Sciatic nerve (tissue), 2 donors: ENCODE measurements at regions not wholly inside any gene's neighbourhood (a gene's known extent, or its start where the extent isn't known, plus 50 kb on each side); places are given as distances from the start of the nearest gene placed in this dataset.

Experiments used
- ATAC-seq: fragments of 200-7000 bp; cut with Tn5 transposase; one replicate; pipeline ENCODE4 v1.9.1; 2020; ENCODE audit warnings: mild to moderate bottlenecking, moderate library complexity
- DNase-seq: peaks from one replicate; pipeline ENCODE4 v3.0.0-alpha.2; 2020; ENCODE audit warnings: low spot score
- intact Hi-C: fragments of 100-400 bp; cut with DNase I; formaldehyde crosslinking; loops from one replicate; pipeline ENCODE4 v1.14.2; 2022
- donor health status: DM: no; HTN: no; CAD: no.
- donor health status: DM: no; HTN: no; CAD: no.

DNA sequence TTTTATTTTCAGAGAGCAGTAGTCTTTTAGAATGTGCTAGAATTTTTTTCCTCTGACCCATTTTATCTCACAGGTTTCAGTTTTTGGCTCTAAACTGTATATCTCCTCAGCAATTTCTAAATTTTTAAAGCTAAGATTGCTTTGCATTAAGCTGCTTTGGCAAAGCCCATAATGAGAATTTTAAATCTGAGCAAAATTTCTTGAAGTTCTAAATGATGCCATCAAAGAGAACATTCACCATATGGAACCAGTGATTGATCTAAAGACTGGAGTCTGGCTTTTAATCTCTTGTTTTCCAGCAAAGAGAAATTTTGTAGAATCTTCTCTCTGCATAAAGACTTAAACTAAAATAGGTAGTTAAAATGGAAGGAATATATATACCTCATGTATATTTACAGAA lies 313.6 kb downstream of the TBC1D32 start:
- no peak for DNase-seq
- intact Hi-C loops = no loop called here
- no peak for ATAC-seq

DNA sequence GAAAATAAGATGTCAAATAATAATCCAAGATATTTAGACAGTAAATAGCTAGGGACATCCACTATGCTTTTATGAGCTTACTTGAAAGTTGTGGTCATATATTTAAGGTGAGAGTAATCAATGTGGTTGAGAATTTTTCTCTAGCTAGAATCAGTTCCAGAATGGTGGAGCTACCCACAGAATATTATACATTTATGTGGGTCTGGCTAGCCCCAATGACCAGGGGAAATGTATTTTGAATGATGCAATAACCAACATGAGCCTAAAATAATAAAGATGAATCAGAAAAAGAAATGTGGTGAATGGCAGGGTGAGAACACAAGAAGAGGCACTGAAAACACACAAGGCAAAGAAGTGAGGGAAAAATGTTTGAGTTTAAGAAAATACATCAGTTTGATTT lies 325.7 kb downstream of the TBC1D32 start:
- no peak for ATAC-seq
- intact Hi-C loops = no loop called here
- no peak for DNase-seq

DNA sequence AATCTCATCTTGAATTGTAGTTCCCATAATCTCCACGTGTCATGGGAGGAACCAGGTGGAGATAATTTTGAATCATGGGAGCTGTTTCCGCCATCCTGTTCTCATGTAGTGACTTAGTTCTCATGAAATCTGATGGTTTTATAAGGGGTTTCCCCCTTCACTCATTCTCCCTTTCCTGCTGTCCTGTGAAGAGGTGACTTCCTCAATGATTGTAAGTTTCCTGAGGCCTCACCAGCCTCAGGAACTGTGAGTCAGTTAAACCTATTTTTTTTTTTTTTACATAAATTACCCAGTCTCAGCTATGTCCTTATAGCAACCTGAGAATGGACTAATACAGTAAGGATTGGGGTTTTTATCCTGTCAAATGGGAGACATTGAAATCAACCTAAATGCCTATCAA lies 328.3 kb downstream of the TBC1D32 start:
- DNase-seq (no peak), ATAC-seq (no peak)
- intact Hi-C loops = no loop called here

DNA sequence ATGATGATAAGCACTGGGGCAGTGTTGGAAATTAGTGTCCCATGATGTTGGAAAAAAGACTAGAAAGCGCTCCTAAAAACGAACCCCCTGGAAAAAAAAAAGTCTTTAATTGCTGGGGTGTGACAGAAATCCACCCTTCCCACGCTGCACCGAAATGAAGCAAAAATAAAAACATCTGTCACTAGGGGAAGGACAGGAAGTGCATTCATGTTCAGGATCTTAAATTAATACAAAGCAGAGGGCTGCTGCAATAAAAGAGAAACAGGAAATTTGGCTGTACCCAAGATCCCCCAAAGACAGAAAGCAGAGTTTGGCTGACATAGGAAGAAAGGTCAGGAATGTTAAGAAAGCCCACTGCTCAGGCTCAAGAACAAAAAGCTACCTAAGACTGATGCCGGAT lies 333.9 kb downstream of the TBC1D32 start:
- intact Hi-C loops = no loop called here
- no peak for DNase-seq
- no peak for ATAC-seq

DNA sequence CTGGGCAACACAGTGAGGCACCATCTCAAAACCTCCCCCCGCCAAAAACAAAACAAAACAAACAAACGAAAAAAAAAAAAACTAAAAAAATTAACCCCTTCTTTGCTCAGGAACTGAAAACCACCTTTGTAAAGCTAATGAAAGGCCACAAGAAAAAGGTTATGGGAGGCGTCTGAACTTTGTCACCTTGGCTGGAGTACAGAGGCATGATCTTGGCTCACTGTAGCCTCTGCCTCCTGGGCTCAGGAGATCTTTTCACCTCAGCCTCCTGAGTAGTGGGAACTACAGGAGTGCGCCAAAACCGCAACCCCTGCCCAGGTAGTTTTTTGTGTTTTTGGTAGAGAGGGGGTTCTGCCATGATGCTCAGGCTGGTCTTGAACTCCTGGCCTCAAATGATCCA lies 337.9 kb downstream of the TBC1D32 start:
- intact Hi-C loops = no loop called here
- no peak for DNase-seq
- no peak for ATAC-seq

DNA sequence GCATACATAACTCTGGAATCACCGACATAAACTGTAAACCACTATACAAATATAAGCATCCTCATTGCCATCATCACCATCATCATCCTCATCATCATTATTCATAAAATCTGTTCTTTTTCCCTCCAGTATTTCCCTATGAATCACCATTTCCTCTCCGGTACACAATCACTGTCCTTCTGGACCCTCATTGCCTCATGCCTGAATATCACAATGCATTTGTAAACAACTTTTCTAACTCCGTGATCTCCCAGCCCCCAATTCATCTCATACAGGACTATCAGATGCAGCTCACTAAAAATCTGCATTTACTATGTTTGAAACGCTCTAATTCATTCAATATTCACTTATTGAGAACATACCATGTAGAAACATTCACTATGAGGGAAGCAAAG lies 339.7 kb downstream of the TBC1D32 start:
- DNase-seq = no peak
- intact Hi-C loops = no loop called here
- ATAC-seq = no peak

DNA sequence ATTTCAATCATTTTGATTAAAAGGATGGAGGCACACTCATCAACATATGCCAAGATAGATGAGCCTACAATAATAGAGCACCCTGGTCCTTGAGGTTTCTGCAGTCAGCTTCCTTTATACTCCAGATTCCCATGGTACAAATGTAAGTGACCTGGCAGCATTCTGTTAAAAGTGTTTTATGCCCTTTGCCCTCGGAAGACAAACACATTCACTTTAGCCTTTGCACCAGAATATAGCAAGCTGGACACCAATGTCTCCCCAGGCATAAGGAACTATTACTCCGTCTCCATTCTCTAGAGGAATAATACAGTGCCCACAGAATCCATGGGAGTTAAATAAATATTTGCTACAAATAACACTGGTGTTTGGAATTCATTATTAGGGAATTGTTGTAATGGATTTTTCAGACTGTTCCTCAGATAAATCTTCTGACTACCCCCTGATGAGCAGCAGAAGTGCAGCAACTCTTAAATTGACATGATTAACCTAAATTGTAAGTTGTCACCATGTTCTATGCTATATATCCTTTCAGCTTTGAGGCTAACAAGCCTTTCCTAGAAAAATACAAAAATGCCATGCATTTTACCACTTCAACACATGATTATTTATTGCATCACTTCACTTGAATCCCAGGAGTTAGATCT lies 340.2 kb downstream of the TBC1D32 start:
- ATAC-seq = no peak

DNA sequence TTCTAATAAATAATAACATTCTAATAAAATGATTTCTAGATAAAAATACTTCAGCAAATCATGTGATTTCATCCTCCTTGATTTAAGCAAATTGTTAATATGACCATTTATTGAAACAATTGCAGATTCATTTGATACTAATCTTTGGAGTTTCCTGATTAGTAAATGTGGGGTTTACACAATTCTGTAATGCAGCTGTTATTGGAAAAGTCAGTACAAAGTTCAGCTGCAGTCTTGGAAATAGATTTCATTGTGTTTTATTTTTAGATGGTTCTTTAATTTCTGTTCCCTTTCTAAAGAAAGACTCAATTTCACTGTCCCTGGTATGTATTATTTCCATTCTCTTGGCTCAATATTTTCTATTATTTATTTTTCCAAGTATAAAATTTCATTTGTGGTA lies 342.0 kb downstream of the TBC1D32 start:
- intact Hi-C loops = no loop called here
- DNase-seq (no peak), ATAC-seq (no peak)

More for the DNA sequence above, 340.2 kb downstream of the TBC1D32 start:
- intact Hi-C loops = no loop called here
- DNase-seq = no peak

DNA sequence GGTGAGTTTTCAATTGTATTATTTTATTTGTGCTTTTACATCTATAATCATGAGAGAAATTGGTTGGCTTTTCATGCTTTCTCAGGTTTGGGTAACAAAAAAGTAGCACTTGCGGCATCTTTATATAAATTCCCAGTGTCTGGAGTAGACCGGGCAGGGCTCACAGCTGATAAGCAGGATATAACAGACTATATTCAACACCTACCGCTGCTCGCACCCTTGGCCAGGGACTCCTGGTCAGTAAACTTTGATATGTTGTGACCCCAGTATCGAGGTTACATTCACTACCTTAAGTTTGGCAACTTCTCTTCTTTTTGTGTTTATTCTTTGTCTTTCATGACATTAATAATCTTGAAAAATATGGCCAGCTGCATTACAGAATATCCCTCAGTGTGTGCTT lies 343.4 kb downstream of the TBC1D32 start:
- ATAC-seq = no peak
- intact Hi-C loops = no loop called here
- DNase-seq = no peak

DNA sequence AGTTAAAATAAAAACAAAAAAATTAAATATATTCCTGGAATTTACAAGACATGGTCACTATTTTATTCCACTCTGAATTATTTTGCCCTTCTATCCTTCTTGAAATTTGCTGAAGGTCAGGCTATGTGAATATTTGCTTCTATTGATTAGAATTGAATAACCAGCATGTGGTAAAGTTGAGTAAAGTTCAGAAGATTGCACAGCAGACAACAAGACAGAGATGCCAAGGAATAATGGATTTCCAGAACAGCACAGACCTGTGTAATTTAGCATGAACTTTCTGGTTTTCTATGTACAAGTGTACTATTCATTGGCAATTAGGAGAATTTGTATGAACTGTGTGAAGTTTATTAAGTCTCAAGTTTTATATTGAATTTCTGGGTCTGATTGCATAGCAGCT lies 352.4 kb downstream of the TBC1D32 start:
- intact Hi-C loops = no loop called here
- DNase-seq (no peak), ATAC-seq (no peak)

DNA sequence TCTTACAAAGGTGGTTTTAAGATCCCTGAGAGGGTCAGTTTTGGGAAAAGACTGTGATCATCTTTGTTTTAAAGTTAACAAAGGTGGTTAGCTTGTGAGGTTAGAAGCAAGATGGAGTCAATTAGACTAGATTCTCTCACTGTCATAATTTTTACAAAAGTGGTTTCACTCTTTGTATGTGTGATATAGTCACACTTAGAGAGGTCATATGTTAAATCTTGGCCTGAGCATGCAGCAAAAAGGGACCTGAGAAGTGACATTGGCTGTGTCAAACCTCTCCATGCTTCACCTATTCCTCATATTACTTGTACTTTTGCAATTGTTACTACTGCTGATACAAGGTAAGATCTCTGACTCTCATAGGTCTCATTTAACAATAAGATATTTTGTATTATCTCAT lies 368.0 kb downstream of the TBC1D32 start:
- DNase-seq (no peak), ATAC-seq (no peak)
- intact Hi-C loops = no loop called here

DNA sequence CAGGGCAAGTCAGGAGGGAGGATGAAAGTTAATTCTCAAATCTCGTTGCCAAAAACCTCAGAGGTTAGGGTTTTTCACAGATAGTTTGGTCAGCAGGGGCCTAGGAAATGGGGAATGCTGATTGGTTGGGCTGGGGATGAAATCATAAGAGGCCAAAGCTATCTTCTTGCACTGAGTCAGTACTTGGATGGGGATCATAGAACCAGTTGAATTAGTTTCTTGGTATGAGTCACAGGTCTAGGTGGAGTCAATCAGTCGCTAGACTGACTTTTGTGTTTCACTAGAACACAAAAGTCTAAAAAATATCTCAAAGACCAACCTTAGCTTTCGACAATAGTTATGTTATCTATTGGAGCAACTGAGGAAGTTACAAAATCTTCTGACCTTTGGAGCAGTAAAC lies 368.5 kb downstream of the TBC1D32 start:
- intact Hi-C loops = no loop called here
- no peak for DNase-seq
- ATAC-seq = no peak

DNA sequence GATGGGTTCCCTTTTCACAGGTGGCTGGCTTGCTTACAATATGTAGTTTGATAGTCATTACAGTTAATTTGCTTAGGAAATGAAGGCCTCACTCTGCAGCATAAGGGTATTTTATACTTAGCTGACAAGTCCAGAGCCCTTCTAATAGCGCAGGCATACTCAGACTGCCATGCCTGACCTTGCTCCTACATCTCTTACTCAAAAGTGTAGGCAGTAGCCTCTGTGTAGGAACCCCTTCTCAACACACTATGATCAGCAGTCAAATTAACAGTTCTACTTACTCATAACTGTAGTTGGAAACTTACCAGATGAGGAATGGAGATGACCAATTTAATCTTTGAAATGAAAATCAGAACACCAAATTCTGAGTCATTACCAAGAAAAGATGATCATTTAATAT lies 373.5 kb downstream of the TBC1D32 start:
- DNase-seq (no peak), ATAC-seq (no peak)
- intact Hi-C loops = no loop called here

DNA sequence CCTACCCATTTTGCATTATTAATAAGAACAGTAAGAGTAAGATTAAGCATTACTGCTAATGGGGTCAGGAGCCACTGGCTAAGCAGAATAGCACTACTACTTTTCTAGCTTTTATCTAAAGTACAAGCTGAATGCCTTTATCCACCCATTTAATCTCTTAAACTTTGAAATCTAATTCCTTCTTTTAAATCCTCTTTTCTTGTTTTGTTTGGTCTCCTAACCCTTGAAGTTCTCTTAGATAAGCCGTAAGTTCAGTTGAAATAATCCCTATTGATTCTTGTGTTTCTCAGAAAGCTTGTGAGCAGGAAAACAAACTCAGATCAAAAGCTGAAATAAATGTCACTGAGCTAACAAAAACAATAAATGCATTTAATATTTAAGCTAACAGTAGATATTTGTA lies 380.2 kb downstream of the TBC1D32 start:
- no peak for DNase-seq
- ATAC-seq = no peak
- intact Hi-C loops = no loop called here

DNA sequence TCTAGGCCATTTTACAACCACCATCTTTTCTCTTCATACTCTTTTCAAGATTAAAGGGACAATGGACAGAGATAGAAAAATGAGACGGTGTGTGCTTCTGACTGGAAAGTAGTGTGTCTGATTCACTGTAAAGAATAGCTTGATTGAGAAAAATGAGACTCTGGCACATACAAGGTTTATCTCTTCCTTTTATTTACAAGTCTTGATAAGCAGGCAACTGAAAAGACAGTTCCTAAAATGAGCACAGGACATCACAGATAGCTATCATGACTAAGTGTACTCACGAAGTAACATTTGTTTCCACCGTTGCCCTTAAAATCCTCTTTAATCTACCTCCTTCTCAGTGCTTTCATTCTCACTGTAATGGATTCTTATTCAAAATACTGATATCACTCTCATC lies 383.0 kb downstream of the TBC1D32 start:
- intact Hi-C loops = no loop called here
- DNase-seq (no peak), ATAC-seq (no peak)

DNA sequence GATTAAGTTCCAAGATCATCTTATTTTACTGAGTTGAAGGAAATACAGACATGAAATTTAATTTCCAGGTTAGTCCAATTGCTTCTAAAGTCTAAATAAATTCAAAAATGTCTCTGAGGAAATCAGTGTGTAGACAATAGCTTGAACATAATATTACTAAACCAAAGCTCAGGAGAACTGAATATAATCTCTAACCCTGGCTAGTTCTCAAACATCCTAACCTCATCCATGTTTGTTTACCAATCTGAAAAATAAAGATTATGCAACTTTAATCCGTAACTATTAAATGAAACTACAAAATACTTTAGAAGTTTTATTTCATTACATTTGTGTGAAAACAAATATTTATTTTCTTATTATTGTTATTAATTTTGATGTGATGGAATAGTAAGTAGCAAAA lies 387.2 kb downstream of the TBC1D32 start:
- intact Hi-C loops = no loop called here
- DNase-seq (no peak), ATAC-seq (no peak)

DNA sequence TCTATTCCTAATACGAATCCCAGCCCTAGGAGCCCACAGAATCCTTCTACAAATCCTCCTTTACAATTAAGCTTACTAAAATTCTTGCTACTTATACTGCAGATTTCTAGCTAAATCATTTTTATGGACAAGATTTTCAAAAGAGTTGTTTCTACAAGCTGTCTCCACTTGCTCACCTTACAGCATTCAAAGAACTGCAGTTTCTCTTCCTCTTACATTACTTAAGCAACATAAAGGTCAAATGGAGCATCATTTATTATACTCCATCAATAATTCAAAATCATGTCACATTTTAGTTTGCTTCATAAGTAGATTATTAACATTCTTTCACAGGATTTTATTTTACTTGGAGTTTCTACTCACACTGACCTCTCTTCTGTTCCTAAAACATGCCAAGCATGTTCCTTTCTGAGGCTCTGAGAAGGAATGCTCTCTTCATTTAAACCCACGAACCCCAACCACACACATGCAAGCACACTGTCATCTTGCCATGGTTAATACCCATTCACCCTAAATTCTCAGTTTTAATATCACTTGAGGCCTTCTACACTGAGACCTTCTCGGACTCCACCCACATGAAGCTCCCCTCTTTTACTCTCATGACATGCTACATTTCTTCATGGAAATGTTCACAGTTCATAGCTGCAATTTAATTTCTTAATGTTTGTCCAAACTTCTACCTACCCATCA lies 388.2 kb downstream of the TBC1D32 start:
- ATAC-seq (no peak), DNase-seq (no peak)
- intact Hi-C loops = no loop called here

DNA sequence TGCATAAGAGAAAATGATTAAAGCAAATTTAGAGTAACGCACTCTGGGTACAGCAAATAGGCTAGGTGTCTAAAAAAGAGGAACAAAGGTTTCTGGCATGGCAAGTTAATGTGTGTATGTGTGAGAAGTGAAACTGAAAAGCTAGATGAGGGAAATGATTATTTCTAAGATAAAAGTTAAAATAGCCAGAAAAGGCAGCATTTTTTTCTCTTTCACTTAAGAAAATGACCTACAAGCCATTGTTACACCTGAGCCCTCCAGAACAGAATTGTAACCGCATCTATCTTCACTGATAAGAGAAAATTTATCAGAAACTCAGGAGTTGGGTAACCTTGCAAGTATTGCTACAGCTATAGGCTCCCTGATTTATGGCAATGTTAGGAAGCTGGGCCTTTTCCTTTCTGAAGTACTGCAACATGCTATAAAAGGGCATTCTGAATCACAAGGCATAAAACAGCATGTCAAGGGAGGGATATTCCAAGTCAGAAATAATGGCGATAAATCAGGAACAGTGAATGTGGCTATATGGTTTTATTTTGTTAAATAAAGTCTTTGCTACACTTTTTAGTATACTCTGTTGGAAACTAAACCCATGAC lies 395.3 kb downstream of the TBC1D32 start:
- intact Hi-C loops = no loop called here
- DNase-seq (no peak), ATAC-seq (no peak)

DNA sequence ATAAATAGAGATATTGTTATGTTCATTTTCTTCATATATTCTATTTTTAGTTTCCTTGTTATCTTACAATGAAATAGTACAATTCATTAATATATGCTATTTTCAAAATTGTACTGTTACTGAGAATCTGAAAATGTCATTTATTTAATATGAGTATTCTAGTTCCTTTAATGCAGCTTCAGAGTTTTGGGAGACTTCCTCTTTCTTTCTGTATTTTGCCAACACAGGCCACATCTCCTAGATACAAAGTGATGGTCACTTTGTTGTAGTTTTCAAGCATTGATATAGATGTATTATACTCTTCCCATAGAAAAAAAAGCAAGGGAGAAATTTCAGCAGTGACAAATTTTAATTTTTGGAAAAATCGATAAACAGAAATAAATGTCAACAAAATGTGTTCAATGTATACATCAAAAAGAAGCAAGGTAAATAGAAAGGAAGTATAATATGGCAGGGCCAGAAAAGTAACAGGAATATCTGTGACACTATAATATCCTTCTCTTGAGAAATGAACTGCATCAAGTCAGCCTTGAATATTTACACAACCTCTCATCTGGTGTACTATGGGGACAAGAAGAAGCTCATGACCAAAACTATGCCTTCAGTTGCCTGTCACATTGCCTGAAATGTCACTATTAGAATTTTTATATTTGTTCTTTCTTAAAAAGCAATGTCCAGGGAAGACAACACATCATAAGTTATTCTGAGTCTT lies 396.0 kb downstream of the TBC1D32 start:
- intact Hi-C loops = no loop called here
- no peak for DNase-seq
- ATAC-seq = no peak

DNA sequence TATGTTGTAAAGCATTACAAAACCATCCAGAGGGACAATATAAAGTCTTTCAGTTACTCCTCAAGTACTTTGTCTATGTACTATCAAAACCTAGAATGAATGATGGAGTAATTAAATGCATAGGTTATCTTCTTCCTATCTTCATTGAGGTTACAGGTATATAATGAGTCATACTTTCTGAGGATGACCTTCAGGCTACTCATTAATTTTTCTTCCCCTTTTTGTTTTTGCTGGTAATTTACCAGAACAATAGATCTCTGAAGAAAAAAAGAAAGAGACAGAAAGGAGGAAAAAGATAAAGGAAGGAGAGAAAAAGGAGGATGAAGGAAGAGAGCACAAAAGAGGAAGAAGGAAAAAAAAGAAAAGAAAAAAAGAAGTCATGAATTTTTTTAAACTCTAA lies 398.4 kb downstream of the TBC1D32 start:
- no peak for DNase-seq
- ATAC-seq = no peak
- intact Hi-C loops = no loop called here
